ENCODE measurements at regions not wholly inside any gene's neighbourhood (a gene's known extent, or its start where the extent isn't known, plus 50 kb on each side); places are given as distances from the start of the nearest gene placed in this dataset.
A peak's percentile ranks its signal among the peaks of the same experiment; 100 is the strongest.
"Not testable (repeated sequence)": the region's sequence is repeated elsewhere in the genome, so short reads cannot be mapped to it uniquely, and the experiment has no call there.

- no peaks in the 10 kb centered on the region for H3K9me3 ChIP-seq (ENCODE audit: control insufficient read depth, insufficient read depth, low read length)
- H3K36me3 ChIP-seq (ENCODE audit: control insufficient read depth, insufficient read depth, low read length) = no peaks in the 10 kb centered on the region
- H3K4me3 ChIP-seq (ENCODE audit: low read depth, low read length) = peak overlapping the region; percentile 60
- peaks cover 19% of the 10 kb centered on the region for H3K4me1 ChIP-seq (ENCODE audit: control insufficient read depth, insufficient read depth, low read length)
- H3K9ac ChIP-seq (ENCODE audit: low read depth, low read length) = peak overlapping the region; percentile 62
- H3K27me3 ChIP-seq (ENCODE audit: control insufficient read depth, insufficient read depth, low read length) = peaks cover 11% of the 10 kb centered on the region; the same call in 1 of the 2 replicates
- peak overlapping the region; percentile 95 for H3K27ac ChIP-seq (ENCODE audit: low read depth, low read length)
These were observed 102.8 kb upstream of the ZNF438 start for GRCh38 chr10:31134311-31134952.

DNA sequence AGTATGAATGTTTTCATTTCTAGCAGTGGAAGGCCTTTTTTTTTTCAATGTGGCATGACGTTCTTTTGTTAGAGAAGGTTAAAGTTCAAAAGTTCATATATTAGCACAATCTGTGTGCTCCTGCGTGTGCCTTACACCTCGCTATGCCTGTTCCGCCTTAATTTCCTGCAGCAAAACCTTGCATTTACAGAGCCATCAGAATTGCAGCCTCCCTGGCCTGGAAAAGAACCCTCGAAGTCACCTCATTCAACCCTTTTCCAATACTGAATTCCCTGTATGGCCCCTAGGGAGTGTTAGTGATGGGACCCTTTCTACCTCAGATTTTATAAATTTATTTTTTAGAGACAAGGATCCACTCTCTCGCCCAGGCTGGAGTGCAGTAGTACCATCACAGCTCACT, 103.5 kb upstream of the ZNF438 start:
- Histone ChIP-seq H3K9ac (ENCODE audit: low read depth, low read length) (no peak overlapping the region), H3K27me3 (ENCODE audit: control insufficient read depth, insufficient read depth, low read length) (peaks cover 11% of the 10 kb centered on the region; the same call in 1 of the 2 replicates), H3K27ac (ENCODE audit: low read depth, low read length) (peak overlapping the region; percentile 95), H3K9me3 (ENCODE audit: control insufficient read depth, insufficient read depth, low read length) (no peaks in the 10 kb centered on the region), H3K36me3 (ENCODE audit: control insufficient read depth, insufficient read depth, low read length) (no peaks in the 10 kb centered on the region), H3K4me1 (ENCODE audit: control insufficient read depth, insufficient read depth, low read length) (peaks cover 19% of the 10 kb centered on the region), H3K4me3 (ENCODE audit: low read depth, low read length) (peak overlapping the region; percentile 60; the same call in 1 of the 2 replicates)

- H3K36me3 ChIP-seq (ENCODE audit: control insufficient read depth, insufficient read depth, low read length); H3K4me3 ChIP-seq (ENCODE audit: low read depth, low read length); H3K27ac ChIP-seq (ENCODE audit: low read depth, low read length); H3K9me3 ChIP-seq (ENCODE audit: control insufficient read depth, insufficient read depth, low read length); H3K9ac ChIP-seq (ENCODE audit: low read depth, low read length): not testable (repeated sequence)
- H3K27me3 ChIP-seq (ENCODE audit: control insufficient read depth, insufficient read depth, low read length) = peaks cover 11% of the 10 kb centered on the region; the same call in 1 of the 2 replicates
- H3K4me1 ChIP-seq (ENCODE audit: control insufficient read depth, insufficient read depth, low read length) = peaks cover 19% of the 10 kb centered on the region
These were observed 104.1 kb upstream of the ZNF438 start for GRCh38 chr10:31135791-31136190.

DNA sequence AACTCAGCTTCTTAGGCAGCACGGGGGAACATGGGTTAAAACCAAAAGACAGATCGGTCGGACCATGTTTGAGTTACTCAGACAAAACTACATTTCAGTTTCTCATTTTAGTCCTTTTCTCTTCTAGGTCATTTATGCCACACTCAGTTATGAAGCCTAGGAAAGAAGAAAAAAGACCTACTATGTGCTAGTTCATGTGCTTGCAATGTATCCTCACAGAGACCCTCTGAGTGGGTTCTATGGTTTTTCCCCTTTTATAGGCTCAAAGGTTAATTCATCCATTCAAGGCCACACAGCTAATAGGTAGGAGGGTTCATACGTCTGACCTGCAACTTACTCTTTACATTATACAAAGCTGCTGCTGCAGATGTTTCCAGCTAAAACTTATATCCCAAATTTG, 104.7 kb upstream of the ZNF438 start:
- Histone ChIP-seq H3K9me3 (ENCODE audit: control insufficient read depth, insufficient read depth, low read length) (no peaks in the 10 kb centered on the region), H3K9ac (ENCODE audit: low read depth, low read length) (no peak overlapping the region), H3K36me3 (ENCODE audit: control insufficient read depth, insufficient read depth, low read length) (no peaks in the 10 kb centered on the region), H3K27ac (ENCODE audit: low read depth, low read length) (no peak overlapping the region), H3K4me3 (ENCODE audit: low read depth, low read length) (no peak overlapping the region), H3K4me1 (ENCODE audit: control insufficient read depth, insufficient read depth, low read length) (peaks cover 19% of the 10 kb centered on the region), H3K27me3 (ENCODE audit: control insufficient read depth, insufficient read depth, low read length) (peaks cover 11% of the 10 kb centered on the region; the same call in 1 of the 2 replicates)

DNA sequence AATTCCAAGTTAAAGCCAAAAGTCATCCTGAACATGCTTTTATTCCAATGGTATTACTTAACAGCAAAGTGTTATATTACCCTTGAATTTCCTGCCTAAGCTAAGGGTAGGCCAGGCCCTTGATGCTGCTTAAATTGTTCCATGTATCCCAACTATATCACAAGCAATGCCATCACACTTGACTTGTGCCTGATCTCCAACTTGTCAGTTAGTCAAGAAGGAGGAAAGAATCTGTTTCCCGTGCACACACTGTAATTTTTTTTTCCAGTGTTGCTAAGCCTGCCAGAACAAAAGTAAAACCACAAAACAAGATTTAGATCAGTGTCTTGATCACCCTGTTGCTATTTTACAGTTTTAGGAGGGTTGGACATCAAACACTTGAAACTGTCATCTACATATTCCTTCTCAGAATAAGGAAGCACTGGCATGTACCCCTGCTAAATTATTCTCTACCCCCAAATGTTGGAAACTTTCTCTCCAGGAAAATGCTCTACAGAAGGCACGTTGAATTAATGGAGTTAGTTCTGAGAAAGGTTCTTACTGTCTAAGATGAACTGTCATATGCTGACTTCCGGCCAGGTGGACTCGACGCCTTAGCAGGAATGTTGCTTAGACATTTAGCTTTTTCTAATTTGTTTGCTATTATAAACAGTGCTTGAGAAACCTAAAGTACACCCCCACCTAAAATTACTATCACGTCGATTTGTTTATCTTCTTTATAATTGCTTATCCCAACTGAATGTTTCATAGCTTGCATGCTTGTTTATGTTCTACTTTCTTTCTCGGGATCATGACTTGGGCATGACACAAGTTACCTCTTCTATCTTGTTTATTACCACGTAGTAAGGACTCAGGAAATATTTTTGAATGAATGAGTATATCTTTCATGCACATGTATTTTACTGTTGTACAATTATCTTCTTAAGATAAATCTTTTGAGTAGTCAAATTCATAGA, 105.5 kb upstream of the ZNF438 start:
- Histone ChIP-seq H3K9ac (ENCODE audit: low read depth, low read length) (no peak overlapping the region), H3K36me3 (ENCODE audit: control insufficient read depth, insufficient read depth, low read length) (no peaks in the 10 kb centered on the region), H3K27ac (ENCODE audit: low read depth, low read length) (no peak overlapping the region), H3K4me1 (ENCODE audit: control insufficient read depth, insufficient read depth, low read length) (peaks cover 19% of the 10 kb centered on the region), H3K4me3 (ENCODE audit: low read depth, low read length) (no peak overlapping the region), H3K9me3 (ENCODE audit: control insufficient read depth, insufficient read depth, low read length) (no peaks in the 10 kb centered on the region), H3K27me3 (ENCODE audit: control insufficient read depth, insufficient read depth, low read length) (peaks cover 10% of the 10 kb centered on the region; the same call in 1 of the 2 replicates)

GRCh38 chr10:31138026-31138553, 106.4 kb upstream of the ZNF438 start:
- no peaks in the 10 kb centered on the region for H3K9me3 ChIP-seq (ENCODE audit: control insufficient read depth, insufficient read depth, low read length)
- H3K36me3 ChIP-seq (ENCODE audit: control insufficient read depth, insufficient read depth, low read length) = no peaks in the 10 kb centered on the region
- H3K4me3 ChIP-seq (ENCODE audit: low read depth, low read length) = no peak overlapping the region
- H3K4me1 ChIP-seq (ENCODE audit: control insufficient read depth, insufficient read depth, low read length) = peaks cover 17% of the 10 kb centered on the region
- no peak overlapping the region for H3K27ac ChIP-seq (ENCODE audit: low read depth, low read length)
- no peak overlapping the region for H3K9ac ChIP-seq (ENCODE audit: low read depth, low read length)
- H3K27me3 ChIP-seq (ENCODE audit: control insufficient read depth, insufficient read depth, low read length) = peaks cover 4% of the 10 kb centered on the region; the same call in 1 of the 2 replicates

DNA sequence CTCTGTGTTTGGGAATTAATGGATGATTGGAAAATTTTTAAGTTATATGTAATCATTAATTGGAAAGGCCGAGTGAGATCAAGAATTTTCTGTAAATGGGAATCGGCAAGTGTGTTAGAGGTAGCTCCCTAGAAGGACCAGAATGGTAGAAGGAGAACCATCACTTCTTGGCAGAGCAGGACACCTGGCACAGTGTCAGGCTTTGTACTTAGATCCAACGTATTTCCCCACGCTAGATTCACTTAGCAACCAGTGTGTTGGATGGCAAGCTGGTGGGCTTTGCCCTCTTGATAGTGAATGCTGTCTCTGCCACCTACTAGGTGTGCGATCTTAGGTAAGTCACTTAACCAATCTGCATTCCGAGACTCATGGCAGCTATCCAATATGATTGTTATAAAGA, 107.8 kb upstream of the ZNF438 start:
- Histone ChIP-seq H3K36me3 (ENCODE audit: control insufficient read depth, insufficient read depth, low read length) (no peaks in the 10 kb centered on the region), H3K27ac (ENCODE audit: low read depth, low read length) (no peak overlapping the region), H3K9ac (ENCODE audit: low read depth, low read length) (no peak overlapping the region), H3K4me1 (ENCODE audit: control insufficient read depth, insufficient read depth, low read length) (peaks cover 10% of the 10 kb centered on the region), H3K9me3 (ENCODE audit: control insufficient read depth, insufficient read depth, low read length) (no peaks in the 10 kb centered on the region), H3K27me3 (ENCODE audit: control insufficient read depth, insufficient read depth, low read length) (no peaks in the 10 kb centered on the region; the same call in 1 of the 2 replicates), H3K4me3 (ENCODE audit: low read depth, low read length) (no peak overlapping the region)

- no peaks in the 10 kb centered on the region for H3K27me3 ChIP-seq (ENCODE audit: control insufficient read depth, insufficient read depth, low read length)
- no peaks in the 10 kb centered on the region for H3K9me3 ChIP-seq (ENCODE audit: control insufficient read depth, insufficient read depth, low read length)
- no peaks in the 10 kb centered on the region for H3K4me1 ChIP-seq (ENCODE audit: control insufficient read depth, insufficient read depth, low read length)
- no peak overlapping the region for H3K9ac ChIP-seq (ENCODE audit: low read depth, low read length)
- H3K36me3 ChIP-seq (ENCODE audit: control insufficient read depth, insufficient read depth, low read length) = no peaks in the 10 kb centered on the region
- no peak overlapping the region for H3K4me3 ChIP-seq (ENCODE audit: low read depth, low read length)
- H3K27ac ChIP-seq (ENCODE audit: low read depth, low read length) = no peak overlapping the region
These were observed 109.1 kb upstream of the ZNF438 start for GRCh38 chr10:31140716-31141115.

DNA sequence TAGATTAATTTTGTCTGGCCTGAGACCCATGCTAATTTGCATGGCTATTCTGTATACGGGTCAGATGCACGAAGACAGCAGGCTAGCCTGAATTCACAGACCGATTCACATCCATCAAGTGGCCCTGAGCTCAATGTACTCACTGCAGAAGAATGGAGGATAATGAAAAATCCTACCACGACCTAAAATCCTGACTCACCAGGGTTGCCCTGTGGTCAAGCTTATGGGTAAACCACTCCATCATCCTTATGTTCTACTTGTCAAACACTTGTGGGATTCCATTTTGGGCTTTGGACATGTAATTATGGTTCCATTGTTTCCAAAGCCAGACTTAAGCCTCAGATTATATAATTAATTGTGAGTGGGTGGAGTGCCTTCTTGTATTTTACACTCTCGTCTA, 110.4 kb upstream of the ZNF438 start:
- Histone ChIP-seq H3K4me1 (ENCODE audit: control insufficient read depth, insufficient read depth, low read length) (no peaks in the 10 kb centered on the region; the same call in 1 of the 2 replicates), H3K4me3 (ENCODE audit: low read depth, low read length) (no peak overlapping the region), H3K27me3 (ENCODE audit: control insufficient read depth, insufficient read depth, low read length) (no peaks in the 10 kb centered on the region), H3K9me3 (ENCODE audit: control insufficient read depth, insufficient read depth, low read length) (no peaks in the 10 kb centered on the region), H3K9ac (ENCODE audit: low read depth, low read length) (no peak overlapping the region), H3K36me3 (ENCODE audit: control insufficient read depth, insufficient read depth, low read length) (no peaks in the 10 kb centered on the region), H3K27ac (ENCODE audit: low read depth, low read length) (no peak overlapping the region)

GRCh38 chr10:31143331-31143935, 111.8 kb upstream of the ZNF438 start:
- Histone ChIP-seq H3K27ac (ENCODE audit: low read depth, low read length) (no peak overlapping the region), H3K27me3 (ENCODE audit: control insufficient read depth, insufficient read depth, low read length) (no peaks in the 10 kb centered on the region), H3K9ac (ENCODE audit: low read depth, low read length) (no peak overlapping the region), H3K36me3 (ENCODE audit: control insufficient read depth, insufficient read depth, low read length) (no peaks in the 10 kb centered on the region), H3K4me3 (ENCODE audit: low read depth, low read length) (no peak overlapping the region), H3K4me1 (ENCODE audit: control insufficient read depth, insufficient read depth, low read length) (no peaks in the 10 kb centered on the region; the same call in 1 of the 2 replicates), H3K9me3 (ENCODE audit: control insufficient read depth, insufficient read depth, low read length) (no peaks in the 10 kb centered on the region)
